ENCODE measurements at regions not wholly inside any gene's neighbourhood (a gene's known extent, or its start where the extent isn't known, plus 50 kb on each side); places are given as distances from the start of the nearest gene placed in this dataset.

- CTCF ChIA-PET = no interaction called here
- no peak for TF ChIP-seq CTCF (IDR thresholded peaks at IDR 0.05; ENCODE audit: insufficient read depth, low read length, missing control alignments)
- H3K4me3 ChIP-seq (ENCODE audit: low read depth, low read length) = no peak overlapping the region
- POLR2A ChIA-PET = no interaction called here
- DNase-seq (ENCODE audit: low read depth, low spot score) = no peak
Observed at GRCh38 chr17:22506231-22506630, 813.9 kb downstream of the KCNJ18 start.

GRCh38 chr17:22506861-22507260, 814.5 kb downstream of the KCNJ18 start:
- no peak for TF ChIP-seq CTCF (IDR thresholded peaks at IDR 0.05; ENCODE audit: insufficient read depth, low read length, missing control alignments)
- ChIA-PET CTCF (no interaction called here), POLR2A (no interaction called here)
- H3K4me3 ChIP-seq (ENCODE audit: low read depth, low read length) = no peak overlapping the region
- DNase-seq (ENCODE audit: low read depth, low spot score) = no peak

GRCh38 chr17:22507823-22508222, 815.5 kb downstream of the KCNJ18 start:
- CTCF ChIA-PET = interaction anchor here (0.7 kb wide), 1 partner anchor 259 kb away, joined by 3 read pairs; no protein-coding TSS in a partner anchor

GRCh38 chr17:22510504-22510903, 818.2 kb downstream of the KCNJ18 start:
- DNase-seq (ENCODE audit: low read depth, low spot score) = no peak
- H3K4me3 ChIP-seq (ENCODE audit: low read depth, low read length) = no peak overlapping the region
- POLR2A ChIA-PET = no interaction called here
- no peak for TF ChIP-seq CTCF (IDR thresholded peaks at IDR 0.05; ENCODE audit: insufficient read depth, low read length, missing control alignments)
- CTCF ChIA-PET = no interaction called here

More at GRCh38 chr17:22507823-22508222, 815.5 kb downstream of the KCNJ18 start:
- no peak for DNase-seq (ENCODE audit: low read depth, low spot score)
- TF ChIP-seq CTCF (IDR thresholded peaks at IDR 0.05; ENCODE audit: insufficient read depth, low read length, missing control alignments) = no peak
- H3K4me3 ChIP-seq (ENCODE audit: low read depth, low read length) = no peak overlapping the region
- POLR2A ChIA-PET = no interaction called here

GRCh38 chr17:22511431-22511830, 819.1 kb downstream of the KCNJ18 start:
- H3K4me3 ChIP-seq (ENCODE audit: low read depth, low read length) = no peak overlapping the region
- no peak for TF ChIP-seq CTCF (IDR thresholded peaks at IDR 0.05; ENCODE audit: insufficient read depth, low read length, missing control alignments)
- POLR2A ChIA-PET = no interaction called here
- DNase-seq (ENCODE audit: low read depth, low spot score) = no peak
- CTCF ChIA-PET = no interaction called here

GRCh38 chr17:22512057-22512456, 819.7 kb downstream of the KCNJ18 start:
- ChIA-PET CTCF (no interaction called here), POLR2A (no interaction called here)
- no peak overlapping the region for H3K4me3 ChIP-seq (ENCODE audit: low read depth, low read length)
- DNase-seq (ENCODE audit: low read depth, low spot score) = no peak
- TF ChIP-seq CTCF (IDR thresholded peaks at IDR 0.05; ENCODE audit: insufficient read depth, low read length, missing control alignments) = no peak
